H9 (cell line): ENCODE measurements at regions not wholly inside any gene's neighbourhood (a gene's known extent, or its start where the extent isn't known, plus 50 kb on each side); places are given as distances from the start of the nearest gene placed in this dataset.

Experiments used
- DNase-seq: peaks from one replicate; pipeline ENCODE4 v3.0.0-alpha.2; 2017
- H2AFZ ChIP-seq: one replicate; pipeline ENCODE4 v1.6.1; 2013; ENCODE audit warnings: mild to moderate bottlenecking, low read length, control low read depth, moderate library complexity
- H2AK5ac ChIP-seq: 2 replicates; pipeline ENCODE4 v1.6.1; 2013; ENCODE audit warnings: low read length, control low read depth, mixed read lengths; ENCODE audit not compliant: insufficient read length
- H2BK120ac ChIP-seq: one replicate; pipeline ENCODE4 v1.6.1; 2013; ENCODE audit warnings: low read depth, mild to moderate bottlenecking, low read length, control low read depth, inconsistent platforms; ENCODE audit not compliant: poor library complexity, severe bottlenecking
- H2BK12ac ChIP-seq: 2 replicates; pipeline ENCODE4 v1.6.1; 2013; ENCODE audit warnings: low read length, control low read depth, mixed read lengths, low read depth; ENCODE audit not compliant: insufficient read length
- H2BK15ac ChIP-seq: 2 replicates; pipeline ENCODE4 v1.6.1; 2013; ENCODE audit warnings: low read depth, low read length, control low read depth
- H2BK20ac ChIP-seq: one replicate; pipeline ENCODE4 v1.6.1; 2013; ENCODE audit warnings: low read depth, mild to moderate bottlenecking, low read length, control low read depth, inconsistent platforms; ENCODE audit not compliant: poor library complexity, severe bottlenecking
- H2BK5ac ChIP-seq: 2 replicates; pipeline ENCODE4 v1.6.1; 2013; ENCODE audit warnings: low read length, control low read depth, mixed read lengths; ENCODE audit not compliant: insufficient read length
- H3K14ac ChIP-seq: 2 replicates; pipeline ENCODE4 v1.6.1; 2013; ENCODE audit warnings: low read length, control low read depth; ENCODE audit not compliant: insufficient read depth
- H3K18ac ChIP-seq: 2 replicates; pipeline ENCODE4 v1.6.1; 2013; ENCODE audit warnings: low read depth, mild to moderate bottlenecking, mixed read lengths, low read length, control low read depth; ENCODE audit not compliant: insufficient read length
- H3K23ac ChIP-seq: 2 replicates; pipeline ENCODE4 v1.6.1; 2013; ENCODE audit warnings: low read length, control low read depth, mixed read lengths, low read depth; ENCODE audit not compliant: insufficient read length
- H3K23me2 ChIP-seq: 2 replicates; pipeline ENCODE4 v1.6.1; 2013; ENCODE audit warnings: low read depth, mild to moderate bottlenecking, mixed read lengths, low read length, control low read depth; ENCODE audit not compliant: insufficient read length, poor library complexity, severe bottlenecking
- H3K27ac ChIP-seq: 2 replicates; pipeline ENCODE4 v1.5.1; 2013; ENCODE audit warnings: low read length, control low read depth, mixed read lengths, low read depth; ENCODE audit not compliant: insufficient read length
- H3K27me3 ChIP-seq: 2 replicates; pipeline ENCODE4 v1.6.1; 2013; ENCODE audit warnings: low read length, control low read depth, inconsistent platforms; ENCODE audit not compliant: insufficient read depth
- H3K4ac ChIP-seq: 2 replicates; pipeline ENCODE4 v1.6.1; 2013; ENCODE audit warnings: low read depth, mild to moderate bottlenecking, control low read depth, inconsistent platforms, low read length, moderate library complexity
- H3K4me1 ChIP-seq: 2 replicates; pipeline ENCODE4 v1.6.1; 2013; ENCODE audit warnings: low read length, control low read depth, inconsistent platforms; ENCODE audit not compliant: insufficient read depth
- H3K4me2 ChIP-seq: 2 replicates; pipeline ENCODE4 v1.6.1; 2013; ENCODE audit warnings: low read length, control low read depth, mixed read lengths; ENCODE audit not compliant: insufficient read length, insufficient read depth
- H3K56ac ChIP-seq: 2 replicates; pipeline ENCODE4 v1.6.1; 2013; ENCODE audit warnings: low read depth, mild to moderate bottlenecking, mixed read lengths, low read length, control low read depth; ENCODE audit not compliant: insufficient read length
- H3K79me1 ChIP-seq: 2 replicates; pipeline ENCODE4 v1.6.1; 2013; ENCODE audit warnings: low read depth, mild to moderate bottlenecking, moderate library complexity, low read length, control low read depth, inconsistent platforms; ENCODE audit not compliant: insufficient read depth, poor library complexity, severe bottlenecking
- H3K79me2 ChIP-seq: 2 replicates; pipeline ENCODE4 v1.6.1; 2013; ENCODE audit warnings: low read length, control low read depth, inconsistent platforms; ENCODE audit not compliant: insufficient read depth
- H3K9ac ChIP-seq: 2 replicates; pipeline ENCODE4 v1.6.1; 2013; ENCODE audit warnings: low read length, control low read depth, mixed read lengths; ENCODE audit not compliant: insufficient read length; ENCODE audit errors: extremely low read depth
- H3K9me3 ChIP-seq: one replicate; pipeline ENCODE4 v1.6.1; 2013; ENCODE audit warnings: low read depth, low read length, inconsistent platforms; ENCODE audit not compliant: control insufficient read depth
- H3T11ph ChIP-seq: one replicate; pipeline ENCODE4 v1.6.1; 2013; ENCODE audit warnings: mild to moderate bottlenecking, low read length, control low read depth, inconsistent platforms
- H4K20me1 ChIP-seq: one replicate; pipeline ENCODE4 v1.6.1; 2013; ENCODE audit not compliant: control insufficient read depth, insufficient read length, insufficient read depth
- H4K5ac ChIP-seq: 2 replicates; pipeline ENCODE4 v1.6.1; 2013; ENCODE audit warnings: low read depth, mild to moderate bottlenecking, mixed read lengths, low read length, control low read depth; ENCODE audit not compliant: insufficient read length
- H4K8ac ChIP-seq: replicated peaks from 2 replicates; pipeline ENCODE4 v1.6.1; 2013; ENCODE audit warnings: low read length, control low read depth, mixed read lengths, low read depth; ENCODE audit not compliant: insufficient read length
- H4K91ac ChIP-seq: 2 replicates; pipeline ENCODE4 v1.6.1; 2013; ENCODE audit warnings: low read depth, mild to moderate bottlenecking, moderate library complexity, mixed read lengths, low read length, control low read depth; ENCODE audit not compliant: insufficient read length
- H3K27ac Mint-ChIP-seq, 3 experiments: 2 replicates in 2 of 3; 3 replicates in 1 of 3; pipeline ENCODE4 v1.8.0; 2020 to 2021; ENCODE audit warnings: mixed read lengths in 3 of 3, mild to moderate bottlenecking in 1 of 3, moderate library complexity in 1 of 3
- H3K27me3 Mint-ChIP-seq: 2 replicates; pipeline ENCODE4 v1.8.0; 2021; ENCODE audit warnings: low read depth, mild to moderate bottlenecking, moderate library complexity, mixed read lengths
- H3K36me3 Mint-ChIP-seq, 3 experiments: 2 replicates in 2 of 3; 3 replicates in 1 of 3; pipeline ENCODE4 v1.8.0; 2020 to 2021; ENCODE audit warnings: low read depth in 3 of 3, mixed read lengths in 3 of 3; ENCODE audit not compliant: insufficient read depth in 1 of 3
- H3K4me1 Mint-ChIP-seq, 2 experiments: 2 replicates each; pipeline ENCODE4 v1.8.0; 2020; ENCODE audit warnings: mixed read lengths in 2 of 2
- H3K4me3 Mint-ChIP-seq, 2 experiments: 2 replicates in 1 of 2; 3 replicates in 1 of 2; pipeline ENCODE4 v1.8.0; 2020 to 2021; ENCODE audit warnings: mild to moderate bottlenecking in 2 of 2, mixed read lengths in 2 of 2, moderate library complexity in 1 of 2
- H3K9me3 Mint-ChIP-seq, 2 experiments: 2 replicates in 1 of 2; 3 replicates in 1 of 2; pipeline ENCODE4 v1.8.0; 2020; ENCODE audit warnings: mild to moderate bottlenecking in 2 of 2, mixed read lengths in 2 of 2, moderate library complexity in 1 of 2
- CTCF ChIP-seq: fragments of 200-600 bp; sonication (generic); conservative IDR thresholded peaks from 3 replicates; pipeline ENCODE4 v1.8.0; 2021; ENCODE audit warnings: antibody characterized with exemption, mild to moderate bottlenecking
- WGBS: extraction: QIAGEN DNeasy Blood & Tissue Kit; methylation state at CpG from one replicate; pipeline ENCODE4 v1.1.7; 2013; ENCODE audit warnings: missing lambda C conversion rate, low lambda C conversion rate, mixed read lengths; ENCODE audit not compliant: insufficient read length; ENCODE audit errors: extremely low coverage; 5-methylcytosine and 5-hydroxymethylcytosine counted together

- no peak overlapping the region for H3K23ac ChIP-seq
- H3T11ph ChIP-seq: no peak overlapping the region
- no peak overlapping the region for H4K8ac ChIP-seq
- Mint-ChIP-seq H3K27me3 (no peaks in the 10 kb centered on the region), H3K4me3 (no peak overlapping the region), H3K9me3 (no peaks in the 10 kb centered on the region), H3K36me3 (no peaks in the 10 kb centered on the region), H3K4me1 (peaks cover 0 to 5% of the 10 kb centered on the region in 2 experiments; a peak in 2 of 4 replicates), H3K27ac (no peak overlapping the region)
- H2BK120ac ChIP-seq: no peak overlapping the region
- no peak overlapping the region for H3K14ac ChIP-seq
- H4K20me1 ChIP-seq: no peaks in the 10 kb centered on the region
- no peak overlapping the region for H2AFZ ChIP-seq
- H3K79me1 ChIP-seq: no peaks in the 10 kb centered on the region
- H3K4me2 ChIP-seq: no peak overlapping the region
- H3K18ac ChIP-seq: no peak overlapping the region
- no peaks in the 10 kb centered on the region for H3K23me2 ChIP-seq
- H2BK12ac ChIP-seq: no peak overlapping the region
- no peaks in the 10 kb centered on the region for H3K79me2 ChIP-seq
- no CpG with 5 or more reads among the region's 2 CpGs for WGBS
- H4K5ac ChIP-seq: no peak overlapping the region
- no peak overlapping the region for H3K27ac ChIP-seq
- TF ChIP-seq CTCF: no peak
- no peak overlapping the region for H2BK15ac ChIP-seq
- DNase-seq: no peak
- H3K4me1 ChIP-seq: no peaks in the 10 kb centered on the region
- no peak overlapping the region for H3K4ac ChIP-seq
- H2BK5ac ChIP-seq: no peak overlapping the region
- no peaks in the 10 kb centered on the region for H3K9me3 ChIP-seq
- no peak overlapping the region for H2AK5ac ChIP-seq
- H3K56ac ChIP-seq: no peak overlapping the region
- no peaks in the 10 kb centered on the region for H3K27me3 ChIP-seq
- no peak overlapping the region for H4K91ac ChIP-seq
- no peak overlapping the region for H3K9ac ChIP-seq
- H2BK20ac ChIP-seq: no peak overlapping the region
Measured at GRCh38 chr3:192054881-192055280, 593.9 kb downstream of the PYDC2 start.
